ENCODE measurements at regions not wholly inside any gene's neighbourhood (a gene's known extent, or its start where the extent isn't known, plus 50 kb on each side); places are given as distances from the start of the nearest gene placed in this dataset.

DNA sequence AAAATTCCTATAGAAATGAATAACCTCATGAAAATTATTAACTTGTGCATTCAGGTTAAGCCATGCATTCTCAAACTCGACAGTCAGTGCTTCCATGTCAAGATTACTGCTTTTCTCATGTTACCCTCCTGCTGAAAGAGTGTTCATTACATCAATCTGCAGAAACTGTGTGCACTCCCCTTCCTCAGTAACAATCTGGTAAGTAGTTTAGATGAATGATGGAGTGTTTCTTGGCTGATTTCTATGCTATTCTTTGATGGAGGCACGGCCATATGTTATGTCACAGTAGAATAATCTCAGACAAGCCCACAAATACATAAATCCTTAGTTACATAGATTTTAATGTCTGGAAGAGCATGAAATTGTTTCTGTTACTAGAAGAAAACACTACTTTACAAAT, 193.3 kb upstream of the FAM47A start:
- TF ChIP-seq, protein P1, sequence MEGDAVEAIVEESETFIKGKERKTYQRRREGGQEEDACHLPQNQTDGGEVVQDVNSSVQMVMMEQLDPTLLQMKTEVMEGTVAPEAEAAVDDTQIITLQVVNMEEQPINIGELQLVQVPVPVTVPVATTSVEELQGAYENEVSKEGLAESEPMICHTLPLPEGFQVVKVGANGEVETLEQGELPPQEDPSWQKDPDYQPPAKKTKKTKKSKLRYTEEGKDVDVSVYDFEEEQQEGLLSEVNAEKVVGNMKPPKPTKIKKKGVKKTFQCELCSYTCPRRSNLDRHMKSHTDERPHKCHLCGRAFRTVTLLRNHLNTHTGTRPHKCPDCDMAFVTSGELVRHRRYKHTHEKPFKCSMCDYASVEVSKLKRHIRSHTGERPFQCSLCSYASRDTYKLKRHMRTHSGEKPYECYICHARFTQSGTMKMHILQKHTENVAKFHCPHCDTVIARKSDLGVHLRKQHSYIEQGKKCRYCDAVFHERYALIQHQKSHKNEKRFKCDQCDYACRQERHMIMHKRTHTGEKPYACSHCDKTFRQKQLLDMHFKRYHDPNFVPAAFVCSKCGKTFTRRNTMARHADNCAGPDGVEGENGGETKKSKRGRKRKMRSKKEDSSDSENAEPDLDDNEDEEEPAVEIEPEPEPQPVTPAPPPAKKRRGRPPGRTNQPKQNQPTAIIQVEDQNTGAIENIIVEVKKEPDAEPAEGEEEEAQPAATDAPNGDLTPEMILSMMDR (conservative IDR thresholded peaks at IDR 0.05 in 1 of 2, IDR thresholded peaks at IDR 0.05 in 1 of 2; ENCODE audit: extremely low read depth in 1 of 2, insufficient read depth in 1 of 2, low read depth in 1 of 2, low read length in 2 of 2): no peak
- no peak for TF ChIP-seq EZH2 (IDR thresholded peaks at IDR 0.05; ENCODE audit: borderline replicate concordance, low read length)

Data from mammary epithelial cell (primary cell).